HG03095 (cell line): ENCODE measurements at regions not wholly inside any gene's neighbourhood (a gene's known extent, or its start where the extent isn't known, plus 50 kb on each side); places are given as distances from the start of the nearest gene placed in this dataset.

Experiments used
- ATAC-seq: cut with Tn5 transposase; IDR thresholded peaks from one replicate; pipeline ENCODE4 v1.9.1; 2021; ENCODE audit warnings: moderate library complexity; ENCODE audit not compliant: unreplicated experiment

DNA sequence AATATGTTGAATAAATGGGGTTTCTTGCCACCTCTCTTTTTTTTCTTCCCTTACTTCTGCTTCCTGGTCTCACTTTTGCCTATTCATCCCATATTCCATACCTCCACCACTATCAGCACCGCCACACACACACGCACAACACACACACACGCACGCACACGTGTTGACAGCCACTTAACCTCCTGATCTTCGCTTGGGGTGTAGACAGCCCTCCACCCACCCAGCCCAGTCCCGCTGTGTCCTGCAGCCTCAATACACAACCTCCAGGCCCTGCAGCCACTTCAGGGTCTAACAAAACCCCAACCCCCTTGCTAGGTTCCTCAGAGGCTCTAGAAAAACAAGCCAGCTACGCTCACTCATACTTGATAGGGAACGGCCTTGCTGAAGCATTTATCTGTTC lies 72.3 kb downstream of the LINC00237 start:
- no peak for ATAC-seq

DNA sequence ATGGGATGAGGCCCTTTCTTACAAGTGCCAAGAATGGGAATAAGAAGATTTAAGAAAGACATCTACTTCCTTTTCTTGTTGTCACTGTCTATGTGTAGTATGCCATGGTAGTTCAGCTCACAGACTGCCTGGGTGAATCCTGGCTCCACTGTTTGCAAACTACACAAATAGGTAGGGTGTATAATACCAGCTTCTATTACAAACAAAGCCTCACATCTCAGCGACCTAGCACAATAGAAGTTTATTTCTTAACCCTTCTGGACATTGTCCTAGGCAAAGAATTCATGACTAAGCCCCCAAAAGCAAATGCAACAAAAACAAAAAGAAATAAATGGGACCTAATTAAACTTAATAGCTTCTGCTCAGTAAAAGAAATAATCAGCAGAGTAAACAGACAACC lies 74.5 kb downstream of the LINC00237 start:
- no peak for ATAC-seq

- ATAC-seq = no peak
These were observed 76.8 kb downstream of the LINC00237 start for GRCh38 chr20:21029341-21029740.

DNA sequence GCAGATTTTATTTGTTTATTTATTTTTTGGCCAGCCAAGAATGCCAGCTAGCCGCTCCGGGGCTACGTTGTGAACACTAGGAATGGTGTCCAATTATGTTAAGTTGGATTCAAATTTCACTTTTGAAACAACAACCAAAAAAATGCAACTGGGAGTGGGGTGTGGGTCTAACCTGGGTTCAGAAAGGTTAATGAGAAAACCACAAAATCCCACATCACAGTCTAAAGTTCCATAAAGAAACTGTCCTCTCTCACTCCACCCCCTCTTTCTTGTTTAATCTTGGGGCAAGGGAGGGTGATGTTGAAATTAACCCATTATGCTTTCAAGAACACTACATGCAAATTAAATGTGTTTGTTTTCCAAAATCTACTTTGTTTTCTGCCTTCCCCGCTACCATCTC lies 77.2 kb downstream of the LINC00237 start:
- no peak for ATAC-seq

- no peak for ATAC-seq
These were observed 77.7 kb downstream of the LINC00237 start for GRCh38 chr20:21028436-21028835.

DNA sequence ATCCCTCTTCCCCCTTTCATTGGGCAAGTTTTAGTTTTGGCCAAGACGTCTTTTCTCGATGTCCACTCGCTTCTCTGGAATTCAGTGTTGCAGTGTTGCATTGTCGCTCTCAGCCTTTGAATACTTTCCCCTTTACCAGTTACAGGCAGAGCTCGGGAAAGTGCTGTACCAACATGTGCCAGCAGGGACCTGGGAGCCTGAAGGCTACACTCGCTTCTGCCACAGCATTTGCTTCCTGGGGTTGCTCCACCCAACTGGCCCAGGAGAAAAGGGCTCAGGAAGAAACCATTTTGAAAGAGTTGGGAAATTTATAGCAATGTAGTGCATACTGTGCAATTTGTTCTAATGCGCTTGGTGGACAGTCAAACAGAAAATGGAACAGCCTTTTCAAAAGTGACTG lies 78.6 kb downstream of the LINC00237 start:
- ATAC-seq = no peak

DNA sequence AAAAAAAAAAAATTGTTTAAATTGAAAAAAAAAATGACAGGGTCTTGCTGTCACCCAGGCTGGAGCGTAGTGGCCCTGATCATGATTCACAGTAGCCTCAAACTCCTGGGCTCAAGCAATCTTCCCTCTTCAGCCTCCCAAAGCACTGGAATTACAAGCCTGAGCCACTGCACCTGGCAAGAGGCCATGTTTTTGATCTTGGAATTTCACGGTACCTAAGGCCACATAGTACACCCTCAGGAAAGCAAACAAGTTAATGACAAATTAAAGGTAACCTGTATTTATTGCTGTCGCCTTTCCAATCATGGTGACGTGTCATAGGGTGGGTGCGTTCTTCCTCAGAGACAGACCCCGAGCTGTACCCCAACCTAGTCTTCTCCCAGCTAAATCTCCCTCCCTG lies 79.2 kb downstream of the LINC00237 start:
- no peak for ATAC-seq

DNA sequence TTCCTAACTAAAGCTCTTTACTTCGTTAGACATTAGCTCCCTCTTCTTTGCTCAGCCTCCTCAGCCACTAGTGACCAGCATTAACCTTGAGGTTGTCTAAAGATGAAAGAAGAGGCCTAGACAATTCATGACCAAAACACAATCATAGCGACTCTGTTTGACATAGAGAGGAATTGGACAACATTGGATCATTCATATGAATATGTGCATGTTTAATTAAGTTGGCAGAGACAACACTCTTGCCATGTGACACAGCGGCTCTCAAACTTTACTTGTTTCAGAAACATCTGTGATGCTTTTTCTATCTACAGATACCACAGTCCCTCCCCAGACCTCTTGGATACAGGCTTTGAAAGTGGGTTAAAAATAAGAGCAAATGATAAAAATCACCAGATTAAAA lies 81.7 kb downstream of the LINC00237 start:
- ATAC-seq = no peak

DNA sequence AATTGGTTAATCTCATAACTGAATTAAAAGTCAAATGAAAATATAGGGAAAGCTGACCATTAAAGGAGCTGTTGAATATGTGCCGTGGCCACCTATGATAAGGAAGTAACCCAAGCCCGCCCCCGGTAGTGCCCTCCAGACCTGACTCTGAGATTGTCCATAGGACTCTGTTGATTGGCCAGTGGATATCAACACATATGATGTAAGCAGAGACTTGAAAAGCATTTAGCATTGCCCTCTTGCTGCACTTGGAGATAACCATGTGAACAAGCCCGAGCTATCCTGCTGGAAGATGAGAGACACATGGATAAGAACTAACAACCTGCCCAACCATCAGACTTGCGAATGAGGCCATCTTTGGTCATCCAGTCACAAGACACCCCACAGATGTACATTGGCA lies 83.2 kb downstream of the LINC00237 start:
- ATAC-seq = no peak

DNA sequence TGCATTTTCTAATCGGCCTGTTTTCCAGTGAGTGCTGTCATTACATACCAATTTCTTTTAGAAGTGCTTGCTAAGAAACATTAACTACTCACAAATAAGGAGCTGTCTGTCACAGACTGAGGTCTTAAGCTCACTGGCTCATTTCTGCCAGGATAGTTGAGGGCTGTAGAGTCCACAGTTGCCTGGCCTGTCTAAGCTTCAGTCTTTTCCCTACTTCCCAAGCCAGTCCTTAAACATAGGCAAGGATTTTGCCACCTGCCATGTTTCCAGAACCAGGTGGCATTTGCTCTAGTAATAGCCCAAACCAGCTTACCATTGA lies 84.7 kb downstream of the LINC00237 start:
- no peak for ATAC-seq

DNA sequence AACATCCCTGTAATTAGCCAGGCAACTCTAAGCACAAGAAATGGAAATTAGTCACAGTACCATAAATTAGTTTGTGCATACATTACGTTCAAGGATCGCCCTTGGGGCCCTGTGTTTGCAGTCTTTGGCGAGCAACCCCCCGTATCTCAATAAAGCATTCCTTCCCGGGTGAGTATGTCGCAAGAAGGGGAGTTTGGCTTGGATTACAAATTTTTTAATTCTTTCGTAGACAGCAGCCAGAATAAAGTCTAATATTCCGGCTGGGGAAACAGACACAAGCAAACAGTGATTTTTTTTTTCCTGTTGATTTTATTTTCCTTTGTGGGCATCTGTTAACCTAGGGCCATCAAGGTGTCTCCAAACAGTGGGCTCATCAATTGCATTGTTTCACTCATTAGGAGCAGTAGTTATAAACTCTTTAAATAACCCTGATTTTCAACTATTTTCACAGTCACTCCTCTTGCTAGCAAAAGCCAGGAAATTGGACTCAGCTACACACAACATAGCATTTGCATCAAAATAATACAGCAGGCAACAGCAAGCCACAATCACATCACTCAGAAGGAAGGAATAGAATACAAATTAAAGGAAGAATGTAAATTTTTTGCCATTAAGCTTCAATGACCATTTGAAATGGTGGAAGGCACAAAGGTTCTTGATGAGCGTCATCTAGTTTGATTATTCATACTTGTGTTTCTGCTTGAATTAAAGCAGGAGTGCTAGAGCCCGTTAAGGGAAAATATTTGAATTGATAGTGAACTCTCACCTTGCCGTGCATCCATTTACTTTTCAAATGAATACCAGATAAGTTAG lies 85.3 kb downstream of the LINC00237 start:
- no peak for ATAC-seq

DNA sequence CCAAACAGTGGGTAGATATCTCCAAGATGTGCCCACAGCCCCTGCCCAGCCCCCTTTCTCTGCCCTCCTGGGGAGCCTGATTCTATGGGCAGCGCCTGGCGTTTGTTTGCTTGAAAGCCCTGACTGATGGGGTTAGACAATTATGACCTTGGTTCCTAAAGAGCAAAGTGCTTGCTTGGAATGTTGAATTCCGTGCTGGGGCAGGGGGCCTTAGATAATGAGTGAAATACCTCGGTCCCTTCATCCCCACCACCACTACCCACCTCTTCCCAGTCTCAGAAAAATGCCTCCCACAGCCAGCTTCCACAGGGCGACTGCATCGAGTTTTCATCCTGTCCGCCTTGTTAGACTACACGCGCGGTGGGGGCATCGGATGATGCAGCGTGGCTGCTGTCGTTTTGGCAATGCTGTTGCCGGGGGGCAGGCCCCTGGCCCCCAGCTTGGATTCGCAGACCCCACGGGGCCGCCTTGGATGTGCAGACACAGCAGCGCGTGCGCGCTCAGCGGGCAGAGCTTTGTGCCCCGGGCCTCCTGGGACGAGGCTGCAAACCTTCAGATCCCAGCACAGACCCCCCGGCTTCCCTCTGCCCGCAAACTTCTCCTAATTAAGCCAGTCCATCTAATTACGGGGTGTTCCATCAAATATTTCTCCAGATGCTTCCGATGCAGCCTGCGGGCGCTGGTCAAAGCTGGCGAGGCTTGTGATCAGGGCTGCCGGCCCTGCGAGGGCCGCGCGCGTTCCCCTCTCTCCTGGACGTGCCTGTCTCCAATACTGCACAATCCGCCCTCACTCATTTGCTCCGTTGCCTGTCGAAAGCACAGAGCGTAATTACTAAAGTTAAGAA lies 86.1 kb downstream of the LINC00237 start:
- no peak for ATAC-seq

GRCh38 chr20:21019468-21019813 lies 86.7 kb downstream of the LINC00237 start:
- ATAC-seq = no peak

DNA sequence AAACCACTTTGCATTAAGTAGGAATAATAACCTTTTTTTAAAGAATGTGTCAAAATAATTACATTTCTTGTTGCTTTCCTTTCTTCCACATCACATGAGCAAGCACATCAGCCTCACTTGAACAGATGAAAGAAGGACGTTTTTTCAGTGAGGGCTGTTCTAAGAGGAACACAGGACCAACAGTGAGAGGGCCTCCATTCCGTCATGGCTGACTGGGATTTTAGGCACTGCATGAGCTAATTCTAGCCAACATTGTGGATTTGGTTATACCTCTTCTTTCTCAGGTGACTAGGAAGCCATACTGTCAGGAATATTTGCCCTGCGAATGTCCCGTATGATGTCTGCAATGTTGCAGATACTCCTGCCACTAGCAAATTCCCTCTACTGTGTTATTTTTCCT lies 87.6 kb downstream of the LINC00237 start:
- ATAC-seq = no peak

- ATAC-seq = no peak
These were observed 88.6 kb downstream of the LINC00237 start for GRCh38 chr20:21017528-21018085.

GRCh38 chr20:21016751-21017150 lies 89.4 kb downstream of the LINC00237 start:
- ATAC-seq = no peak

GRCh38 chr20:21014528-21014927 lies 91.6 kb downstream of the LINC00237 start:
- no peak for ATAC-seq

GRCh38 chr20:21008951-21009350 lies 97.2 kb downstream of the LINC00237 start:
- no peak for ATAC-seq

DNA sequence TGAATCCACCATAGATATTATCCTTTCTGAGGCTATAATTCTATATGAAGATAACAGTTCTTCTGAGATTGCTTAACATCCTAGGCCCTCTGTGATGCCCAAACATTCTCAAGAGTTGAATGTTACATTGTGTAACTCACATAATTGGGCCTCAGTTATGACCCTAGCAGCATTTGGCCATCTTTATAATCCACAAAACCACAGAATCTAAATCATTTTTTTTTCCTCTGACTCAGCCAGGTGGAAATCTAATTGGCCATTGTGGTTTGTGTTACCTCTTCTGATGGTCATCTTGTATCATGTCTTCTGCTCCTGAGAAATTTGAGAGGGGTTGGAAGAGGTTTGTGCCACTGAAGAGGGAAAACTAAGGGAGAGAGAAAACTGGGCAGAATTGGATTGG lies 99.5 kb downstream of the LINC00237 start:
- no peak for ATAC-seq

DNA sequence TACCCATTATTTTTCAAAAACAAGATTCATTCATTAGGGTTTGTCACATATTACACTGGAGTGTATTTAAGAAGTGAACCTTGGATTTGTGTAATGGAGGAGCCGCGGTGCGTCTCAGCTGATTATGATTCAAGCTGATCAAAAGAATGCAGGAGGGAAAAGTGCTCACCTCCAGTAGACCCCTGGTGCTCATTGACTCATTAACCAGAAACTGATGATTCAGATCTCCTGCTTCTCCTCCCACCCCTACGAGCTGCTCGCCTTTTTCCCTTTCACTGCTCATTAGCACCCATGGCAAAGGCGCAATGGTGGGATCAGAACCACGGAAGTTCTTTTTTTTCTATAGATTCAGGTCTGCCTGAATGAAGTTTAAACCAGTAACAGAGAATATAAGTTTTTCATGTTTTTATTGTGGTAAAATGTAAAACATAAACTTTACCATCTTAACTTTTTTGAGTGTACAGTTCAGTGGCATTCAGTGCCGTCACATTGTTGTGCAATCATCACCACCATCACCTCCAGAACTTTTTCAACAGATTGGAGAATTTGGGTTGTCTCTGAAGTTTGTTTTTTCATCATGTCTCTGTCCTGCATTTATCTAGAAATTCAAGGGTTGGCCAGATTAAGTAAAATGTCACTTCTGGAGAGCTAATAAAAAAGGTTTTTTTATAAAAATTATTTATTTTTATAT lies 101.6 kb downstream of the LINC00237 start:
- ATAC-seq = no peak

DNA sequence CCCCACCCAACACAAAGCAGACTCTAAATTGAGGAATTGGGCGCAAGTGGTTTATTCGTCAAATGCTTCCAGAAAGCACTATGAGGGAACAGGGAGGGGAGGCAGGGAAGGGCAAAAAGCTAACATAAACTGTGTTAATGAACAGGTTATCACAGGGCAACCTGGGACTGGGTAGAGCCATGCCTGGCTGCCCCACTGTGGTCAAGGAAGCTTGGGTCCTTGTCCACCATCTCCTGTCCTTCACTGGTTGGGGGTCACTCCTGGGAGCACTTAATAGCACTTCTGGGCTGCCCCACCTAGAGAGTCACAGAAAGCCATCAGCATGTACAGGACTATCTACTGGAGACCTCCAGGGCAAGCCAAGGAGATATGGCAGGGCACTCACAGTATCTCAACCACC lies 102.3 kb downstream of the LINC00237 start:
- no peak for ATAC-seq

- no peak for ATAC-seq
These were observed 103.7 kb downstream of the LINC00237 start for GRCh38 chr20:21002486-21002885.
